ENCODE measurements at regions not wholly inside any gene's neighbourhood (a gene's known extent, or its start where the extent isn't known, plus 50 kb on each side); places are given as distances from the start of the nearest gene placed in this dataset.

DNA sequence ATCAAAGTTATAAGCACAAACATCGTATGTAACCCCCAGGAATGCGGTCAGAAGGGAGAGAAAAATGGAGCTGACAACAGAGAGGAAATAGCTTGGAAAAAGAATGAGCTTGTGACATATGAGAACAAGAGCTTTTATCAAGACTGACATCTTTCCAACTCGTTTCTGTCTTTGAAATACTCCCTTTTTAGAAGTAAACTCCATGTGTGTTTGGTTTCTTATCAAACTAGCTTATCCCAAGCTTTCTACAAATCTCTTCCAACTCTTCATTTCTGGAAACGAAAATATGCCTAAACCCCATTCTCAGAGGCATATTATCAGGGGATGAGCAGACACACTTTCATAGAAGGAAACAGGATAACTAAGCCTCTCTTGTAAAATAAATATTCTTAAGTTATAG lies 235.4 kb downstream of the NAF1 start:
- TF ChIP-seq SUZ12 (IDR thresholded peaks at IDR 0.05; ENCODE audit: extremely low read depth, insufficient read depth, insufficient read length), result no peak
- TF ChIP-seq ZNF274 (IDR thresholded peaks at IDR 0.05; ENCODE audit: low read depth, low read length), result no peak
- TF ChIP-seq YY1 (IDR thresholded peaks at IDR 0.05; ENCODE audit: insufficient read depth, insufficient read length), result no peak

Measured in NT2/D1 (cell line).